DND-41 (cell line): ENCODE measurements at regions not wholly inside any gene's neighbourhood (a gene's known extent, or its start where the extent isn't known, plus 50 kb on each side); places are given as distances from the start of the nearest gene placed in this dataset.
"Not testable (repeated sequence)": the region's sequence is repeated elsewhere in the genome, so short reads cannot be mapped to it uniquely, and the experiment has no call there.

Source experiments
- ATAC-seq: fragments of 200-7000 bp; cut with Tn5 transposase; 3 replicates; pipeline ENCODE4 v1.9.1; 2021; ENCODE audit warnings: low read depth; ENCODE audit not compliant: insufficient read depth
- DNase-seq: peaks from one replicate; pipeline ENCODE4 v3.0.0-alpha.2; 2020
- H2AFZ ChIP-seq: 2 replicates; pipeline ENCODE4 v1.6.0; 2012; ENCODE audit warnings: low read depth, low read length
- H3K27ac ChIP-seq: 2 replicates; pipeline ENCODE4 v1.5.1; 2012; ENCODE audit warnings: low read length, inconsistent platforms
- H3K27me3 ChIP-seq: fragments of 200-600 bp; sonication (generic); 2 replicates; pipeline ENCODE4 v1.6.0; 2012; ENCODE audit warnings: low read length, mild to moderate bottlenecking, inconsistent platforms; ENCODE audit not compliant: insufficient read depth, poor library complexity
- H3K36me3 ChIP-seq: 2 replicates; pipeline ENCODE4 v1.5.1; 2012; ENCODE audit warnings: low read length, inconsistent platforms; ENCODE audit not compliant: insufficient read depth
- H3K4me1 ChIP-seq: 2 replicates; pipeline ENCODE4 v1.5.1; 2012; ENCODE audit warnings: mild to moderate bottlenecking, low read length; ENCODE audit not compliant: insufficient read depth
- H3K4me2 ChIP-seq: 2 replicates; pipeline ENCODE4 v1.6.0; 2012; ENCODE audit warnings: mild to moderate bottlenecking, moderate library complexity, low read length, inconsistent platforms; ENCODE audit not compliant: insufficient read depth
- H3K4me3 ChIP-seq, 2 experiments: fragments of 200-600 bp in 1 of 2; shearing (Covaris generic) in 1 of 2; 2 replicates each; pipeline ENCODE4 v1.5.1; 2012 to 2016; ENCODE audit warnings: inconsistent platforms in 2 of 2, low read length in 2 of 2, mild to moderate bottlenecking in 2 of 2, low read depth in 1 of 2, moderate library complexity in 1 of 2
- H3K79me2 ChIP-seq: 2 replicates; pipeline ENCODE4 v1.6.0; 2012; ENCODE audit warnings: low read length, inconsistent platforms; ENCODE audit not compliant: insufficient read depth
- H3K9ac ChIP-seq: 2 replicates; pipeline ENCODE4 v1.6.0; 2012; ENCODE audit warnings: low read depth, mild to moderate bottlenecking, inconsistent platforms, low read length, moderate library complexity
- H3K9me3 ChIP-seq: 2 replicates; pipeline ENCODE4 v1.5.1; 2012; ENCODE audit warnings: low read length, moderate library complexity, mild to moderate bottlenecking, inconsistent platforms; ENCODE audit not compliant: insufficient read depth, severe bottlenecking
- H4K20me1 ChIP-seq: 2 replicates; pipeline ENCODE4 v1.6.0; 2012; ENCODE audit warnings: low read length; ENCODE audit not compliant: insufficient read depth
- CTCF ChIP-seq: IDR thresholded peaks from 2 replicates; pipeline ENCODE4 v1.5.1; 2012; ENCODE audit warnings: borderline replicate concordance, low read length, moderate library complexity, mild to moderate bottlenecking; ENCODE audit not compliant: poor library complexity, severe bottlenecking; ENCODE audit errors: extremely low read depth
- EZH2 ChIP-seq: IDR thresholded peaks from 3 replicates; pipeline ENCODE4 v1.6.1; 2012; ENCODE audit warnings: borderline replicate concordance, low read depth, mild to moderate bottlenecking, moderate library complexity, low read length, inconsistent platforms; ENCODE audit not compliant: severe bottlenecking

DNA sequence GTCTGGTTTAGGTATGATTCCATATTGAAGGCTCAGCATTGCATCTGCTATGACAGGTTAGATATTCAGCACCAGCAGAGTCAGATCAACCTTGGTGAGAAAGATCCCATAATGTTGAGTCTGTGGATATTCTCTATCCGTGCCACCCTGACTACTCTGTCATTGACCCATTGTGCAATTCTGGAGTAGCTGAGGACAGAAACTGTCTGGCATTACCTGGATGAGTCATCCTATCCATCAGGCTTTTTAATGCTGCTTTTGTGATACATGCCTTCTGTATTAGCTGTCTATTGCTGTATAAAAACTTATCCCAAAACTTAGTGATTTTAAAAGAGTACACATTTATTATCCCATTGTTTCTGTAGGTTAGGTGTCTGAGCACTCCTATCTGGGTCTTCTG lies 189.1 kb upstream of the FAT3 start:
- ATAC-seq (no peak), DNase-seq (no peak)
- Histone ChIP-seq H3K9ac (no peak overlapping the region), H3K27me3 (no peaks in the 10 kb centered on the region), H3K36me3 (no peaks in the 10 kb centered on the region), H3K4me2 (no peak overlapping the region), H4K20me1 (no peaks in the 10 kb centered on the region), H3K4me1 (no peaks in the 10 kb centered on the region), H3K79me2 (no peaks in the 10 kb centered on the region), H2AFZ (no peak overlapping the region), H3K4me3 (no peak overlapping the region), H3K9me3 (no peaks in the 10 kb centered on the region), H3K27ac (no peak overlapping the region)
- TF ChIP-seq EZH2: no peak
- no peak for TF ChIP-seq CTCF

GRCh38 chr11:92027136-92027535 lies 197.5 kb upstream of the FAT3 start:
- H3K4me3 ChIP-seq, H3K9ac ChIP-seq, H3K36me3 ChIP-seq, DNase-seq, H3K4me1 ChIP-seq, H3K27me3 ChIP-seq, ATAC-seq, H3K27ac ChIP-seq, H3K9me3 ChIP-seq, H4K20me1 ChIP-seq, H2AFZ ChIP-seq, H3K4me2 ChIP-seq, H3K79me2 ChIP-seq: not testable (repeated sequence)

GRCh38 chr11:92026664-92027063 lies 198.0 kb upstream of the FAT3 start:
- no peaks in the 10 kb centered on the region for H3K79me2 ChIP-seq
- no peaks in the 10 kb centered on the region for H4K20me1 ChIP-seq
- ATAC-seq (no peak), DNase-seq (no peak)
- no peaks in the 10 kb centered on the region for H3K4me1 ChIP-seq
- H3K27me3 ChIP-seq: no peaks in the 10 kb centered on the region
- no peaks in the 10 kb centered on the region for H3K9me3 ChIP-seq
- no peak for TF ChIP-seq EZH2
- no peak for TF ChIP-seq CTCF
- H3K27ac ChIP-seq: no peak overlapping the region
- H2AFZ ChIP-seq: no peak overlapping the region
- H3K9ac ChIP-seq: no peak overlapping the region
- H3K36me3 ChIP-seq: no peaks in the 10 kb centered on the region
- H3K4me3 ChIP-seq: no peak overlapping the region
- H3K4me2 ChIP-seq: no peak overlapping the region

DNA sequence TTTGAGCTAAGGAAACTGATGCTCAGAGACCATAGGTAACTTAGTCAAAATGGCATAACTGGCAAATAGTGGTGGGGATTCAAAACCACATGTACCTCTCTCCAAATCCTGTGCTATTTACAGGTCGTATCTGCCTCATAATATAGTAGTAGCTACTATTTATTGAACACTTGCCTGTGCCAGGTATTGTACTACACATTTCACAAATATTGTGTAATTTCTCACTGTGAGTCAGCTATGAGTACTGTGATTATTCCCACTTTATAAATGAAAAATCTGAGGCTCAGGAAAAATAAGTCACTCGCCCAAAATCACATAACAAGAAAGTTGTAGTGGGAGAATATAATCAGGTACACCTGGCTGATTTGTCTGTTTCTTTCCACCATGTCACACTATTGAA lies 199.8 kb upstream of the FAT3 start:
- Histone ChIP-seq H3K4me2 (no peak overlapping the region), H3K27me3 (no peaks in the 10 kb centered on the region), H3K4me1 (no peaks in the 10 kb centered on the region), H3K9me3 (no peaks in the 10 kb centered on the region), H3K79me2 (no peaks in the 10 kb centered on the region), H3K9ac (no peak overlapping the region), H4K20me1 (no peaks in the 10 kb centered on the region), H3K27ac (no peak overlapping the region), H3K4me3 (no peak overlapping the region), H3K36me3 (no peaks in the 10 kb centered on the region), H2AFZ (no peak overlapping the region)
- no peak for TF ChIP-seq CTCF
- TF ChIP-seq EZH2: no peak
- ATAC-seq: no peak
- no peak for DNase-seq
